ENCODE measurements at regions not wholly inside any gene's neighbourhood (a gene's known extent, or its start where the extent isn't known, plus 50 kb on each side); places are given as distances from the start of the nearest gene placed in this dataset.

DNA sequence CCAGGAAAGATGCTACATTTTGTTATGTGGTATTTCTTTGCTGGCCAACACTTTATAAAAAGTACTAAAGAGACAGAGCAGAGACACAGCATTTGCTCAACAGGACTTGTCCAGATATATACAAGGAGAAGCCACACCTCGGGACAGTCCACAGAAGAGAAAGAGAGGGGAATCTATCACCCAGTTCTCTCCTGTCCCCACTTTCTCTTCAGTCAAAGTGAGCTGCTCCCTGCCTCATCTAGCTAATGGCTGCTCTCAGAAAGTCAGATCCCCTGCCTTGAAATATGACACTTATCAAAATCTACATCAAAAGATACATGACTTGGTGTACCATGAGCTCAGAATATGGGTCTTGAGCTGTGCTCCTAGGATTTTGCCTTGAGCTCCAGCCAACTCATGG is 86.7 kb upstream of the SPDL1 start:
- H3K4me3 ChIP-seq (ENCODE audit: insufficient read depth in 1 of 2, low read depth in 1 of 2, low read length in 2 of 2), result no peak overlapping the region
- no peak overlapping the region for H2BK5ac ChIP-seq (ENCODE audit: low read depth, low read length, poor library complexity, severe bottlenecking)
- no peak overlapping the region for H4K8ac ChIP-seq (ENCODE audit: low read length)
- peaks cover 0 to 13% of the 10 kb centered on the region in 2 experiments for H3K27me3 ChIP-seq (ENCODE audit: control insufficient read depth in 1 of 2, insufficient read depth in 1 of 2, low read length in 2 of 2)
- no peak overlapping the region for H2AFZ ChIP-seq (ENCODE audit: low read depth, low read length)
- H4K91ac ChIP-seq (ENCODE audit: low read length), result no peak overlapping the region
- DNase-seq, result no peak
- H3K79me1 ChIP-seq (replicated peaks; ENCODE audit: low read length, poor library complexity, severe bottlenecking), result no peaks in the 10 kb centered on the region
- no peak overlapping the region for H2BK12ac ChIP-seq (ENCODE audit: low read length in 2 of 2)
- H3K9me3 ChIP-seq (ENCODE audit: control insufficient read depth, low read length), result no peaks in the 10 kb centered on the region
- no peak overlapping the region for H3K9ac ChIP-seq (ENCODE audit: low read length)
- no peaks in the 10 kb centered on the region for H3K4me1 ChIP-seq (ENCODE audit: control insufficient read depth, insufficient read depth, low read depth, low read length)
- H2BK120ac ChIP-seq (ENCODE audit: low read depth, low read length), result no peak overlapping the region
- no peak overlapping the region for H2BK15ac ChIP-seq (ENCODE audit: low read depth, poor library complexity, severe bottlenecking)
- H3K27ac ChIP-seq (ENCODE audit: low read length, poor library complexity, severe bottlenecking), result no peak overlapping the region
- 70% methylated on average over 1 of the region's 1 CpG for WGBS
- H3K23ac ChIP-seq (ENCODE audit: low read length in 2 of 2), result no peak overlapping the region
- no peak overlapping the region for H3K14ac ChIP-seq (ENCODE audit: low read length in 2 of 2)
- no peak overlapping the region for H3K4me2 ChIP-seq (ENCODE audit: low read length, poor library complexity, severe bottlenecking)
- H3K4ac ChIP-seq (ENCODE audit: low read depth in 1 of 2, low read length in 2 of 2), result no peak overlapping the region
- no peak overlapping the region for H2AK5ac ChIP-seq (ENCODE audit: low read length, severe bottlenecking)
- H3K18ac ChIP-seq (ENCODE audit: low read depth in 1 of 2, low read length in 2 of 2), result no peak overlapping the region
- no peaks in the 10 kb centered on the region for H3K36me3 ChIP-seq (ENCODE audit: control insufficient read depth in 1 of 2, insufficient read depth in 2 of 2, low read depth in 1 of 2, low read length in 2 of 2)

DNA sequence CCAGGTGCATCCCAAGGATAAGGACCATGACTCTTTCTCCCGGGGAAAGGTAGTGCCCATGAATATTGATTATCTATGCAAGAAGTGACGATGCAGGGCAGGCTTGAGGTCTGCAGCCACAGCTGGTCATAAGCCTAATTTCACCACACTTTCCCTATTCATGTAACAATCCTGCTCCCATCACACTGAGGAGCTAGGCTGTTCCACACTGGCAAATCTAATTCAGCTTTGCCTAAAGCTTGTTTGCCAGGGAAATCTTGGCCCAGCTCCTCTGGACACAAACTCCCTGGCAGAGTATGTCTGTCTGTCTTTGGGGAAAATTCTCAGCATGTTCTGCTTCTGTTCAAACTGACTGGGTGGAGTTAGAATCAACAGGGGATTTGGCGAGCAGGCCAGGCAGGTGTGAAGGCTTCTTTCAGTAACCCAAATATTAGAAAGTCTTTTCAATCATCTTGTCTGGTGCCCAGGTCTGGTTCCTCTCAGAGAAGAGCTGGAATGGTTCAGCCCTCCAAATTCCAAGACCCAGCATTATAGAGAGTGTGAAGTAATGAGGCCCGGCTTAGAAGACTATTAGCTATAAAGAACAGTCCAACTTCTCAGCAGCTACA is 88.5 kb upstream of the SPDL1 start:
- DNase-seq, result no peak
- Histone ChIP-seq H3K4me1 (ENCODE audit: control insufficient read depth, insufficient read depth, low read depth, low read length) (no peaks in the 10 kb centered on the region), H3K14ac (ENCODE audit: low read length in 2 of 2) (no peak overlapping the region), H3K4me3 (ENCODE audit: insufficient read depth in 1 of 2, low read depth in 1 of 2, low read length in 2 of 2) (peak overlapping the region in 1 of 2 experiments; percentile 13), H3K23ac (ENCODE audit: low read length in 2 of 2) (no peak overlapping the region), H3K79me1 (replicated peaks; ENCODE audit: low read length, poor library complexity, severe bottlenecking) (no peaks in the 10 kb centered on the region), H2BK120ac (ENCODE audit: low read depth, low read length) (no peak overlapping the region), H4K91ac (ENCODE audit: low read length) (peak overlapping the region; percentile 27), H2BK12ac (ENCODE audit: low read length in 2 of 2) (no peak overlapping the region), H2BK5ac (ENCODE audit: low read depth, low read length, poor library complexity, severe bottlenecking) (no peak overlapping the region), H4K8ac (ENCODE audit: low read length) (no peak overlapping the region), H3K27ac (ENCODE audit: low read length, poor library complexity, severe bottlenecking) (no peak overlapping the region), H3K4me2 (ENCODE audit: low read length, poor library complexity, severe bottlenecking) (no peak overlapping the region), H2AK5ac (ENCODE audit: low read length, severe bottlenecking) (no peak overlapping the region), H3K18ac (ENCODE audit: low read depth in 1 of 2, low read length in 2 of 2) (no peak overlapping the region), H2AFZ (ENCODE audit: low read depth, low read length) (no peak overlapping the region), H3K4ac (ENCODE audit: low read depth in 1 of 2, low read length in 2 of 2) (no peak overlapping the region), H3K27me3 (ENCODE audit: control insufficient read depth in 1 of 2, insufficient read depth in 1 of 2, low read length in 2 of 2) (peaks cover 0 to 13% of the 10 kb centered on the region in 2 experiments), H2BK15ac (ENCODE audit: low read depth, poor library complexity, severe bottlenecking) (no peak overlapping the region), H3K9ac (ENCODE audit: low read length) (peak overlapping the region; percentile 11), H3K9me3 (ENCODE audit: control insufficient read depth, low read length) (no peaks in the 10 kb centered on the region), H3K36me3 (ENCODE audit: control insufficient read depth in 1 of 2, insufficient read depth in 2 of 2, low read depth in 1 of 2, low read length in 2 of 2) (no peaks in the 10 kb centered on the region)
- WGBS, result 80% methylated on average over 3 of the region's 4 CpGs

GRCh38 chr5:169494383-169494935 is 89.1 kb upstream of the SPDL1 start:
- H3K9ac ChIP-seq (ENCODE audit: low read length), result peak overlapping the region; percentile 14
- H2AK5ac ChIP-seq (ENCODE audit: low read length, severe bottlenecking), result no peak overlapping the region
- peak overlapping the region in 1 of 2 experiments; percentile 13 for H3K4me3 ChIP-seq (ENCODE audit: insufficient read depth in 1 of 2, low read depth in 1 of 2, low read length in 2 of 2)
- no peak overlapping the region for H4K8ac ChIP-seq (ENCODE audit: low read length)
- H3K18ac ChIP-seq (ENCODE audit: low read depth in 1 of 2, low read length in 2 of 2), result no peak overlapping the region
- H3K4me1 ChIP-seq (ENCODE audit: control insufficient read depth, insufficient read depth, low read depth, low read length), result no peaks in the 10 kb centered on the region
- no peaks in the 10 kb centered on the region for H3K9me3 ChIP-seq (ENCODE audit: control insufficient read depth, low read length)
- no peak overlapping the region for H2BK120ac ChIP-seq (ENCODE audit: low read depth, low read length)
- no peak overlapping the region for H2BK5ac ChIP-seq (ENCODE audit: low read depth, low read length, poor library complexity, severe bottlenecking)
- H3K4ac ChIP-seq (ENCODE audit: low read depth in 1 of 2, low read length in 2 of 2), result no peak overlapping the region
- no peaks in the 10 kb centered on the region for H3K79me1 ChIP-seq (replicated peaks; ENCODE audit: low read length, poor library complexity, severe bottlenecking)
- no peak overlapping the region for H3K27ac ChIP-seq (ENCODE audit: low read length, poor library complexity, severe bottlenecking)
- H3K36me3 ChIP-seq (ENCODE audit: control insufficient read depth in 1 of 2, insufficient read depth in 2 of 2, low read depth in 1 of 2, low read length in 2 of 2), result no peaks in the 10 kb centered on the region
- H3K4me2 ChIP-seq (ENCODE audit: low read length, poor library complexity, severe bottlenecking), result no peak overlapping the region
- no peak overlapping the region for H2BK12ac ChIP-seq (ENCODE audit: low read length in 2 of 2)
- 11% methylated on average over 2 of the region's 2 CpGs for WGBS
- no peak overlapping the region for H3K23ac ChIP-seq (ENCODE audit: low read length in 2 of 2)
- H4K91ac ChIP-seq (ENCODE audit: low read length), result no peak overlapping the region
- no peak for DNase-seq
- no peak overlapping the region for H2BK15ac ChIP-seq (ENCODE audit: low read depth, poor library complexity, severe bottlenecking)
- peaks cover 0 to 13% of the 10 kb centered on the region in 2 experiments for H3K27me3 ChIP-seq (ENCODE audit: control insufficient read depth in 1 of 2, insufficient read depth in 1 of 2, low read length in 2 of 2)
- H2AFZ ChIP-seq (ENCODE audit: low read depth, low read length), result no peak overlapping the region
- no peak overlapping the region for H3K14ac ChIP-seq (ENCODE audit: low read length in 2 of 2)

DNA sequence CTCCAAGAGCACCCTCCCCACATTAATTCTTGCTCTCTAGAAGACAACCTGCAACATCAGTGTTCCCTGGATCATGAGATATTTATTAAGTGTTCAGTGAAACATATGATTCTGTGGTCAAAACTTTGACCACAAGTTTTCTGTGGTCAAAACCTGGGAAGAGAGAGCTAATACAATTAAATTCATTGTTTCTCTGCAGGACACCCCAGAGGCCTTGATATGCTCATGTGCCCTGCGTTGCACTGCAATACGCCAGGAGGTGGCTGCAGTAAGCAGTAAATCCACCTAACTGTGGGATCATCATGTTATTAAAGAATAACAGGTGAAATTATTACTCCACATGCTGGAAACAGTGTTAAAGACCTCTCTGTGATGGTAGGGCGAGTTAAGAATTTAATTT is 109.3 kb upstream of the SPDL1 start:
- H3K4ac ChIP-seq (ENCODE audit: low read depth in 1 of 2, low read length in 2 of 2), result no peak overlapping the region
- no peaks in the 10 kb centered on the region for H3K36me3 ChIP-seq (ENCODE audit: control insufficient read depth in 1 of 2, insufficient read depth in 2 of 2, low read depth in 1 of 2, low read length in 2 of 2)
- no peak overlapping the region for H2BK120ac ChIP-seq (ENCODE audit: low read depth, low read length)
- H2AK5ac ChIP-seq (ENCODE audit: low read length, severe bottlenecking), result no peak overlapping the region
- no peak overlapping the region for H3K4me3 ChIP-seq (ENCODE audit: insufficient read depth in 1 of 2, low read depth in 1 of 2, low read length in 2 of 2)
- peaks cover 11% of the 10 kb centered on the region for H3K9me3 ChIP-seq (ENCODE audit: control insufficient read depth, low read length)
- H3K18ac ChIP-seq (ENCODE audit: low read depth in 1 of 2, low read length in 2 of 2), result no peak overlapping the region
- no peak overlapping the region for H2BK15ac ChIP-seq (ENCODE audit: low read depth, poor library complexity, severe bottlenecking)
- no peak overlapping the region for H3K23ac ChIP-seq (ENCODE audit: low read length in 2 of 2)
- no peak overlapping the region for H2BK5ac ChIP-seq (ENCODE audit: low read depth, low read length, poor library complexity, severe bottlenecking)
- WGBS, result 27% methylated on average over 2 of the region's 3 CpGs
- no peak overlapping the region for H2BK12ac ChIP-seq (ENCODE audit: low read length in 2 of 2)
- no peak overlapping the region for H3K9ac ChIP-seq (ENCODE audit: low read length)
- DNase-seq, result no peak
- H3K14ac ChIP-seq (ENCODE audit: low read length in 2 of 2), result no peak overlapping the region
- peaks cover 3% of the 10 kb centered on the region in 2 experiments for H3K27me3 ChIP-seq (ENCODE audit: control insufficient read depth in 1 of 2, insufficient read depth in 1 of 2, low read length in 2 of 2)
- no peak overlapping the region for H4K8ac ChIP-seq (ENCODE audit: low read length)
- no peak overlapping the region for H2AFZ ChIP-seq (ENCODE audit: low read depth, low read length)
- no peaks in the 10 kb centered on the region for H3K79me1 ChIP-seq (replicated peaks; ENCODE audit: low read length, poor library complexity, severe bottlenecking)
- no peaks in the 10 kb centered on the region for H3K4me1 ChIP-seq (ENCODE audit: control insufficient read depth, insufficient read depth, low read depth, low read length)
- H4K91ac ChIP-seq (ENCODE audit: low read length), result no peak overlapping the region
- no peak overlapping the region for H3K27ac ChIP-seq (ENCODE audit: low read length, poor library complexity, severe bottlenecking)
- H3K4me2 ChIP-seq (ENCODE audit: low read length, poor library complexity, severe bottlenecking), result no peak overlapping the region

All from mesenchymal stem cell (in vitro differentiated cells and primary cell).